Cardiac muscle cell (in vitro differentiated cells and primary cell): ENCODE measurements at regions not wholly inside any gene's neighbourhood (a gene's known extent, or its start where the extent isn't known, plus 50 kb on each side); places are given as distances from the start of the nearest gene placed in this dataset.

Experiments
- DNase-seq, 2 donors: peaks; one replicate each; pipeline versions ENCODE4 v3.0.0 to v3.0.0-alpha.2; 2010 to 2017; ENCODE audit warnings: low read depth in 1 of 2, low spot score in 1 of 2
- H3K27ac ChIP-seq: fragments of 200-600 bp; sonication (generic); 2 replicates; pipeline ENCODE4 v1.5.1; 2016
- H3K27me3 ChIP-seq: fragments of 200-600 bp; sonication (generic); 2 replicates; pipeline ENCODE4 v1.6.0; 2016; ENCODE audit warnings: control low read depth
- H3K36me3 ChIP-seq: fragments of 200-600 bp; sonication (generic); 2 replicates; pipeline ENCODE4 v1.5.1; 2016; ENCODE audit warnings: control low read depth
- H3K4me1 ChIP-seq: fragments of 200-600 bp; sonication (generic); 2 replicates; pipeline ENCODE4 v1.8.1; 2017; ENCODE audit warnings: low read depth, mild to moderate bottlenecking, mixed run types
- H3K4me3 ChIP-seq: fragments of 200-600 bp; sonication (generic); 2 replicates; pipeline ENCODE4 v1.5.1; 2016; ENCODE audit warnings: mild to moderate bottlenecking
- H3K9me3 ChIP-seq: fragments of 200-600 bp; sonication (generic); 2 replicates; pipeline ENCODE4 v1.5.1; 2017; ENCODE audit warnings: low read depth, mild to moderate bottlenecking, control low read depth
- CTCF ChIP-seq: IDR thresholded peaks from 2 replicates; pipeline ENCODE4 v1.5.1; 2012; ENCODE audit warnings: low read depth, mild to moderate bottlenecking, low read length

GRCh38 chr6:50463931-50464330 lies 249.4 kb upstream of the TFAP2D start:
- no peak overlapping the region for H3K4me3 ChIP-seq
- H3K36me3 ChIP-seq: no peaks in the 10 kb centered on the region
- H3K27ac ChIP-seq: no peak overlapping the region
- DNase-seq: no peak
- TF ChIP-seq CTCF: no peak
- H3K9me3 ChIP-seq: no peaks in the 10 kb centered on the region
- no peaks in the 10 kb centered on the region for H3K4me1 ChIP-seq
- no peaks in the 10 kb centered on the region for H3K27me3 ChIP-seq

- DNase-seq: no peak
- no peaks in the 10 kb centered on the region for H3K4me1 ChIP-seq
These were observed 245.4 kb upstream of the TFAP2D start for GRCh38 chr6:50467931-50468330.

GRCh38 chr6:50471041-50471440 lies 242.3 kb upstream of the TFAP2D start:
- Histone ChIP-seq H3K27me3 (no peaks in the 10 kb centered on the region), H3K4me1 (no peaks in the 10 kb centered on the region), H3K9me3 (no peaks in the 10 kb centered on the region), H3K27ac (no peak overlapping the region), H3K36me3 (no peaks in the 10 kb centered on the region), H3K4me3 (no peak overlapping the region)
- TF ChIP-seq CTCF: no peak
- no peak for DNase-seq

More at GRCh38 chr6:50467931-50468330, 245.4 kb upstream of the TFAP2D start:
- no peaks in the 10 kb centered on the region for H3K36me3 ChIP-seq
- H3K27ac ChIP-seq: no peak overlapping the region
- no peak overlapping the region for H3K4me3 ChIP-seq
- H3K27me3 ChIP-seq: no peaks in the 10 kb centered on the region
- no peaks in the 10 kb centered on the region for H3K9me3 ChIP-seq
- no peak for TF ChIP-seq CTCF

- Histone ChIP-seq H3K27me3 (no peaks in the 10 kb centered on the region), H3K36me3 (no peaks in the 10 kb centered on the region), H3K27ac (no peak overlapping the region), H3K9me3 (no peaks in the 10 kb centered on the region), H3K4me3 (no peak overlapping the region), H3K4me1 (no peaks in the 10 kb centered on the region)
- no peak for DNase-seq
- TF ChIP-seq CTCF: no peak
These were observed 203.0 kb upstream of the TFAP2D start for GRCh38 chr6:50510361-50510760.

- TF ChIP-seq CTCF: no peak
- Histone ChIP-seq H3K4me3 (no peak overlapping the region), H3K27me3 (no peaks in the 10 kb centered on the region), H3K27ac (no peak overlapping the region), H3K36me3 (no peaks in the 10 kb centered on the region), H3K4me1 (no peaks in the 10 kb centered on the region), H3K9me3 (no peaks in the 10 kb centered on the region)
- DNase-seq: no peak
These were observed 192.7 kb upstream of the TFAP2D start for GRCh38 chr6:50520326-50521266.
